ENCODE measurements at regions not wholly inside any gene's neighbourhood (a gene's known extent, or its start where the extent isn't known, plus 50 kb on each side); places are given as distances from the start of the nearest gene placed in this dataset.
A peak's percentile ranks its signal among the peaks of the same experiment; 100 is the strongest.

DNA sequence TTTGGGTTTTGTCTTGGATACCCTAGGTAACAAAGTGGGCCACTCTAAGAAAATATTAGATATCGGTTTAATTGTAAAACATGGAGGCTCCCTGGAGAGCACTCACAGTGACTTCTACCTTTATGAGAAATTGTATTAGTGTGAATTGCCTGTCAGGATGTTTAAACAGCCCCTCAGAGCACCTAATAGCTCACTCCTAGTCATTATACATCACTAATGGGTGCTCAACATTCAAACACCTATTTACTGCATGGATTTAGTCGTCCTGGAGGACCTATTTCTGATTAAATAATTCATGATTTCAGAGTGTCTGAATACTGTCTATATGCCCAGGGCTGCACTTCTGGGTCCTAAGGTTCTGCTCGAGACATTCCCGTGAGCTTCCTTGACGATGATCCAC is 430.2 kb upstream of the EEF2KMT start:
- DNase-seq (ENCODE audit: low read depth), result no peak

DNA sequence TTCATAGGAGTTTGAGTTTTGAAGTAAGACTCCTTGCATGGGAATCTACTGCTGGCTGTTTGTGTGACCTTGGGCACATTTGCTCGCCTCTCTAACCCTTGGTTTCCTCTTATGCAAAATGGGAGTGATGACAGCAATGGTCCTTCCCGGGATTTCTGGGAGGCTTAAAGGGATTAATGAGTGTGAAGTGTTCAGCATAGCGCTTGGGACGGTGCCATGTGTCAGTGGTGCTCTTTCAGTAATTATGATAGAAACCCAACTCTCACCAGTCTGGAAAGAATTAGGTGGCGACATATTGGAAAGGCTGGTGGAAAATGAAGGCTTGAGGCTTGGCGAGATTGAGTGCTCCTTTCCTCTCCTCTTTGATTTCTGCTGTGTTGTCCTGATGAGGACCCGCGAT is 429.2 kb upstream of the EEF2KMT start:
- DNase-seq (ENCODE audit: low read depth), result no peak

DNA sequence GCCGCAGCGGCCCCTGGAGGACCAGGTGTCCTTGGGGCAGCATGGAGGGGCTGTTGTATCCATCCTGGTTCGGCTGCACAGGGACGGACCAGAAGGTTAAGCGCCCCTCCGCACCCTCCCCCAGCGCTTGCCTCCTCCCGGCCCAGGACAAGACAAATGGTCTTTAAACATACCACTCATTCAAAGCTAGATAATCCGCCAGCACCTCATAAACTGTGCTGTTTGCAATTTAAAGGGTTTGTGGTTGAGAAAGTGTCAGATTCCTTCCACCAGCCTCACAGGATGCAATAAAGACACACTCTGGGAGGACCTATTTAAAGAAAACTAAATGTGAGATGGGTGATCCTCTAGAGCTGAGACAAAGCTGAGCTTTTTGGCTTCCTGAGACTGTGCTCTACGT is 426.2 kb upstream of the EEF2KMT start:
- no peak for DNase-seq (ENCODE audit: low read depth)

DNA sequence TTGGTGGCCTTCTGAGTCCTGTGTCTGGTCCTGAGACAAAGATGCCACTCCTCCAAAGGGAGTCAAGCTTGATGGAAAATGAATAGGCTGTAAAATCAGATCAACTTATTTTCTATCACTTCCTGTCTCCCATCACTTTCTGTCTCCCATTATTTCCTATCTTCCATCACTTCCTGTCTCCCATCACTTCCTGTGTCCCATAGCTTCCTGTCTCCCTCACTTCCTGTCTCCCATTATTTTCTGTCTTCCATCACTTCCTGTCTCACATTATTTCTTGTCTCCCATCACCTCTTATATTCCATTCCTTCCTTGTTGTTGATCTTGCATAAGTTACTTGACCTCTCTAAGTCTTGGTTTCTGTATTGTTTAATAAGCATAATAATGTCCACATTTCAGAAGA is 418.5 kb upstream of the EEF2KMT start:
- DNase-seq (ENCODE audit: low read depth), result no peak

DNA sequence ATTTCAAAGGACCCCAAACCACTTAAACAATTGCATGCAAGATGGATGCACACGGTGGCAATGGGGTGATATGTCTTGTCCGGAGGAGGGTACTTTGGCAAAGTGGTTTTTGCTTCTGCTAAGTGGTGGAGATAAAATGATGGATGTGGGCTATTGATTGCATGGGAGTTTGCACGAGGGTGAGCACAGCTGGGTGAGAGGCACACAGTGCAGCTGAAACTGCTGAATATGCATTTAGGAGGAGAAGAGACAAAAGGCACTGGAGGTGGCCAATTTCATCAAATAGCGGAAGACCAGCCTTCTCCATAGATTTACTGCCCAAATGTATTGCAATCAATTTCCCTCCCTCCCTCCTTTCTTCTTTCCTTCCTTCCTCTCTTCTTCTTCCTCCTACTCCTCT is 414.4 kb upstream of the EEF2KMT start:
- no peak for DNase-seq (ENCODE audit: low read depth)

DNA sequence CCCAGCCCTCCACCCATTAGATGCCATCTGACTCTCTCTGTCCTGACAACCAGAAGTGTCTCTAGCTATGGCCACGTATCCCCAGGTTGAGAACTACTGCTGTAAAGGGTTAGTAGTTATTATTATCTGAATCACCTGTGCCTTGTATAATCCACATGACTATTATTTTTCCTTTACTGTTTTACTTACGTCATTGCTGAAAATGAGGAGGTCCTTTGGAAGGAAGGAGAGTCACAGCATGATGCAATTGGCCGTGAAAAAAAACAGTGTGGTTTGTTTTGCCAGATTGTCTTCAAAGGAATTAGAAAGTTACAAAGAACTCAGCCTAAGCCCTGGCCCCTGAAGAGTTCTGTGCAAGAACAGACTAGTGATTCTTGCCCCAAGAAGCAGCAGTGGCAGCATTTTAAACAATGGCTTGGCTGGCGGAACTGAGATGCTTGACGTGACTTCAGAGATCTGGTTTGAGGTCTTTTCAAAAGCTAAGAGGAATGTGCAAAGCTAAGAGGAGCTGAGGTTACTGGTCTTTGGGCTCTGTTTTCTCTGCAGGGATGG is 413.3 kb upstream of the EEF2KMT start:
- DNase-seq (ENCODE audit: low read depth), result no peak

DNA sequence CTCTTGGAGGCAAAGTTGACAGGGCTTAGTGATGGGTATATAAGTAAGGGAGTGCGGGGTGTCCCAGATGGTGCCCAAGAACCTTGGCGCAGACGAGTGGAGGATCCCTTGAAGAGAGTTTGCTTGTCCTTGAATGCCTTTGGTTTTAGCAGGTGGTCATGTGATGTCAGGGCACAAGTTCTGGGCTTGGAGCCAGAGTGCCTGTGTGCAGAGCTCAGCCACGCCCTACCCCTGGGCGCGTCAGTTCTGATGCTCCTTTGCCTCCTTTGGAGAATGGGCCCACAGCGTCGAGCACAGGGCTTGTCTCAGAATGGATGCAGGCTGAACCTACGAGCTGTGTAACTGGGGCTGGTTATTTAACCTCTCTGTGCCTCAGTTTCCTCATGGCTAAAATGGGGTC is 412.2 kb upstream of the EEF2KMT start:
- no peak for DNase-seq (ENCODE audit: low read depth)

DNA sequence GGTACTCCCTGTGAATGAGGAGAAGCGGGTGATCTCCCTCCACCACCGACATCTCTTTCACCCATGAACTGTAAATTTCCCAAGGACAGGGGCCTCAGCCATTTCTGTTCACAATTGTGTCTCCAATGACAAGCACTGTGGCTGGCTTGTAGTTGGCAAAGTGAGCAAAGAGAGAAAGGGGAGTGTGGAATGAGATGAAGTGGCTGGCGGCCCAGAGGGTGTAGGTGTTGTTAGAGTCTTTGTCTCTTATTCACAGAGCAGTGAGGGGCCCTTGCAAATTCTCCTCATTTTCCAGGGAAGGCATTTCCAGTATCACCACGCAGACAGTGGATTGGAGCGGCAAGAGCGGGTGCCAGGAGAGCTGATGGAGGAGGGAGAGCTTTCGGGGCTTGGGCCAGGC is 411.7 kb upstream of the EEF2KMT start:
- DNase-seq (ENCODE audit: low read depth), result no peak

DNA sequence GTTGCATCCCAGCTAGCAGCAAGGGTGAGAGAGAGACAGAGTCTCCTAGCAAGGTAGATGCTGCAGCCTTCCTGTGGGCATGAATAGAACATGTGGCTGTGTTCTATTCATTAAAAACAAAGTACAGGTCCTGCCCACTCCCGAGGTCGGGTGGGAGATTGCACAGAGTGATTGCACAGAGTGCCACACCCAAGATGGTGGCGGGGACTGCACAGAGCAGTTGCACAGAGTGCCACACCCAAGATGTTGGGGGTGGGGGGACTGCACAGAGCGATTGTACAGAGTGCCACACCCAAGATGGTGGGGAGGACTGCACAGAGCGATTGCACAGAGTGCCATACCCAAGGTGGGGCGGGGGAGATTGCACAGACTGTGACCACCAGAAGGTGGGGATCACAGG is 410.8 kb upstream of the EEF2KMT start:
- no peak for DNase-seq (ENCODE audit: low read depth)

DNA sequence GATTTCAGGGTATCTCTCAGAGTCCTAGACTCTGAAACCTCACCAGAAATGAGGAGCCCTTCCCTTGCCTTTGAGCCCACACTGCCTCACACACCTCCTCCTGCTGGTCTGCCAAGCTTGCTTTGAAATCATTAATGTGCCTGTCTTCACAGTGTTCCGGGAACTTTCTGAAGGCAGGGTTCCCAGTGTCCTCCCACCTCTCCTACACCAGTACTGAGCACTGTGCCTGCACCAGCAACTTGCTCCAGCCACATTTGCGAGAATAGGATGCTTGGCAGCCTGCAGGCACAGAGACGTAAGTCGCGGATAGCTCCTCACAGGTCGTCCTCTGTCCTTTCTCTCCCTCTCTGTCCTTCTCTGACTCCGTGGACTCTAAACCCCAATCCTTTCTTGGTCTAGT is 408.4 kb upstream of the EEF2KMT start:
- DNase-seq (ENCODE audit: low read depth), result no peak

DNA sequence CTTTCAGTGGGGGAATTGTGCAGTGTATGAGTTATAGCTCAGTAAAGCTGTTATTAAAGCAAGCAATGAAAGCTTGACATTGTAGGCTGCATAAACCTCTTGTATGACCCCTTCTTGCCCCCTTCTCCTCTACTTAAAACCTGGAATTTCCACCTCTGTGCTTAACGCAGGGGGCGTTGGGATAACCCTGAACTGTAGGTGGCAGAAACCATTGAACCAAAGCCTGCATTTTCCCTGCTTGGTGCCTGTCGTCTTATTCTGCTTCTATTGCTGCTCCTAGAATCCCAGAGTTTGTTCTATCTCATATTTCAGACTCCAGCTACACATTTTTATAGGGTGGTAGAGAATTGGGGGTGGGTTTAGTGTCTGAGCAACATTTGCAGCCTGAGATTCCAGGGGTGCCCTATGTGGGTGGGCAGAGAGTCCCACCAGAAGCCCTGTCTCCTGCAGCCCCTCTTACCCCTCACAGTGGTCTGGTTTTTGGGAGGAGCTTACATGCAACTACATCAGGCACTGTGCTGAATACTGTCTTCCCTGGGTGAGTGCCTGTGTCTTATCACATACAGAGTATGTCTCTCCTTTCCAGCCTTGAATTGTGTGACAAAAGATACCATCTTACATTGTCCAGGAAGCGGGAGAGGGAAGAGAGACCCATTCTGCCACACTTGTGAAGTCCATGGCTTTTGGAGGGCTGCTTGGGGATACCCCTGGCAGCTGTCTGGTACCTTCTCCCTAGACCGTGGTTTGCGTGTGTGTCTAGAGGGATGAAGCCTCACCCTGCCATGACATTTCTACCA is 407.7 kb upstream of the EEF2KMT start:
- no peak for DNase-seq (ENCODE audit: low read depth)

DNA sequence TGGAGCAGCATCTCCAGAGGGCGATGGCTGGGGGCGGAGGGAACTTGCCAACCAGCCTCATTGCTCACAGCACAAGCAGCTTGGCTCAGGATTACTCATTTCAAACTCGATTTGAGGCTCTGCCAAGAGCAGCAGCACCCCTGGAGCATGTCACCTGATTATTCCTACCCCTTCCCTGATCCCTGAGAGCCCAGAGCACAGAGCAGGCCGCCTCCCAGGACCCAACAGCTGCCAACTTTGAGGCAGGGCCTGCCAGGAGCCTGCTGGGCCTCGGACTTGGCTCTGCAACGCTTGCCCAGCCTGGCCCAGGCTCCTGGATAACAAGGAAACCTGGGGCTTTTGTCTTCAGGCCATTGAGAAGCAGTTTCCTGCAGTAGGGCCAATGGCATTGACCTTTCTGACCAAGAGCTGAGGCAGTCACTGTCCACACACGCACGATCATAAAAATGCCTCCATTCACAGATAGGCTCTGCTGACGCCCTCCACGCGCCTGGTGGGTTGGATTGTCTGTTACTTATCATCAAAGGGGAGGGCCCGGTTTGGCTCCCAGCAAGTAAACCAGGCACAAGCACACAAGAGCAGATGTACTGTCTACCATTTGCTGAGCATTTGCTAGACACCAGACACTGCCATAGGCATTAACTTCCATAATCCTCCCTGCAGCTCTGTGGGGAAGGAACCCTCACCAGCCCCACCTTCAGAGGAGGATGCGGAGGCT is 406.6 kb upstream of the EEF2KMT start:
- DNase-seq (ENCODE audit: low read depth), result no peak

DNA sequence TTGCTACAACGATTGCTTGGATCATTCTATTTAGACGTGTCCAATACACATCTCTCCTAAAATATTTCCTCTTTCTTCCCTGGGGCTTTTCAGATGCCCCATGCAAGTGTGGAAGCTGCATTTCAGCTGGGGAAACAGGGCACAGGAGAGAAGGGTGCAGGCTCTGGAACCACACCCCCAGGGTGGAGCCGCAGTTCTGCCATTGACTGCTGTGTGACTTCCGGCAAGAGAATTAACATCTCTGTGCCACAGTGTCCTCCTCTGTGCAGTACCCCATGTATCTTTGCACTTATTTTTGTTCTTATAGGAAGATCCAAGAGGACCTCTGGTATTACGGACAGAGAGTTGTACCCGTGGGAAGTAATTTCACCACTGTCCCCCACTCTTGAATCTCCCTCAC is 405.3 kb upstream of the EEF2KMT start:
- no peak for DNase-seq (ENCODE audit: low read depth)

DNA sequence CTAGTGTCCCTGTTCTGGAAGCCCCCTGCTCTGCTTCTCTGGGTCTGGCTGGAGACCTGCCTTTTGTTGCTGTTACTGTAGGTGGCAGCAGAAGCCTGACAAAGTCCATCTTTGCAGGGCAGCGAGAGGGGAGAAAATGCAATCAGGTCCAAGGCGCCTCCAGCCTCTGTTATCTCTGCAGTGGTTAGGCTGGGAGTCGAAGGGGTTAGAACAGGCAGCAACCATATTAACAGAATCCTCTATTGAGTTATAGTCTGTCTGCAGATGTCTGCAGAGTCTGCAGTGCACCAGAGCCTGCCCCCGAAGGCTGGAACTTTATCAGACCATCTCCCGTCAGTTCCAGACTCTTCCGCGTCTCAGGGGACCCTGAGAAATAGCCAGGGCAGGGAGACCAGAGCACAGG is 404.9 kb upstream of the EEF2KMT start:
- no peak for DNase-seq (ENCODE audit: low read depth)

DNA sequence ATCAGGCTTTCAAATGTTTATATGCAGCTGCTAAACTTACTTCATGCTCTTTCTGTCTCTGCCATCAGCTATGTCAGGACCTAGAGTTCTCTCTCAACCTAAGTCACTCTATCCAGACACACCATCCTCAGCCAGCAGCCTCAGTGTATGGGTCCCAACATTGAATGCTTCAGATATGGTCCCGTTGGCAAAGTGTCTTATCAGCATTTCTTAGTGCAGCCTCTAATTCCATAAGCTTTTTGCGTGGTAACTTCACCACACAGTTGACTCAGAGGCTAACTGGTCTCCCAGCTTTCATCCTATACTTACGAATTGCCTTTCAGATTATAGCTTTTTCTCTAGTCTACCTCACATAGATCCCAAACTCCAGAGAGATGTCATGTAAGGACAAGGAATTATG is 402.9 kb upstream of the EEF2KMT start:
- DNase-seq (ENCODE audit: low read depth), result no peak

DNA sequence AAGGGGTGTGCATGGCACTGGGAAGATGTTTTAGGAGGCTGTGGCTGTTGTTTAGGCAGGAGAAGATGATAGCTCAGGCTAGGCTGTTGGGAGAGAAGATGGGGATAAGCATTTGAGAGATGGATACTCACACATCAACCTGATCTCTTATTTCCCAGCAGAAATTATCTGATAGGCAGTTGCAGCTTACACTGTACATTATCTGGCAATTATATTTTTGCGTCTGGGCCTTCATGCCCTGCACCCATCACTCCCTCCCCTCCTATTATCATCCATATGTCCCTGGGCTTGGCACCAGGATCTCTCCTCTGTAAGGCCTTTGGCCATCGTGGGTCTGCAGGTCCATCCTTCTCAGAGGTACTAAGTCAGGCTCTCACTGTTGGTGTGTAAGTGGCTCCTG is 401.0 kb upstream of the EEF2KMT start:
- DNase-seq (ENCODE audit: low read depth), result no peak

DNA sequence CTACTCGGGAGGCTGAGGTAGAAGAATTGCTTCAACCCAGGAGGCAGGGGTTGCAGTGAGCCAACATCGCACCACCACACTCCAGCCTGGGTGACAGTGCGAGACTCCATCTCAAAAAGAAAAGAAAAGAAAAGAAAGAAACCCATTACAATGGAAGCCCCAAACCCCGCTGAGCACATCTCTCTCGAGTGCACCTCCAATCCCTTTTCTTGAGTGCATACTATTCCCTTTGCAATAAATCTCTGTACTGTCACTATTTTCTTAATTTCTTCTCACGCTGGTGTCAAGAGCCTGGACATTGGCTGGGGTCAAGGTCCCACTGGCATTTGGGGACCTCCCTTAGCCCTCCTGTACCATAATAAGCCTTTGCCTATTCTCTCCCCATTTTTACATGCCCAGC is 398.4 kb upstream of the EEF2KMT start:
- no peak for DNase-seq (ENCODE audit: low read depth)

DNA sequence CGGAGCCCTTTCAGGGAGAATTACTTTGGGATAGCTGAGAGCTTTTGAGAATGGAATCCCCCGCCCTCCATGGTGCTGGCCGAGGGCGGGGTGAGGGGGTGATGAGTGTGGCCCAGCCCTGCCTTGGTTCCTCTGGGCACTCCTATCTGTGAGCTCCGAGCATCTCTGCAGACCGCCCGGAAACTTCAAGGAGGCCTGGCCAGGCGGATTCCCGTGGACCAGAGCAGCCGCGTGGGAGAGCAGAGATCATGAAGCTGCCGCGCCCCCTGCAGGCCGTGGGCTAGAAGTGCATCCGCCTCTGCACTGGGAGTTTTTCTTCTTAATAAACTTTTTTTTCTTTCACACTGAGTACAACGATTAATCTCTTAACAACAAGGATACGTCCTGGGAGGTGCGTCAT is 392.9 kb upstream of the EEF2KMT start:
- peak; percentile 23 for DNase-seq (ENCODE audit: low read depth)

DNA sequence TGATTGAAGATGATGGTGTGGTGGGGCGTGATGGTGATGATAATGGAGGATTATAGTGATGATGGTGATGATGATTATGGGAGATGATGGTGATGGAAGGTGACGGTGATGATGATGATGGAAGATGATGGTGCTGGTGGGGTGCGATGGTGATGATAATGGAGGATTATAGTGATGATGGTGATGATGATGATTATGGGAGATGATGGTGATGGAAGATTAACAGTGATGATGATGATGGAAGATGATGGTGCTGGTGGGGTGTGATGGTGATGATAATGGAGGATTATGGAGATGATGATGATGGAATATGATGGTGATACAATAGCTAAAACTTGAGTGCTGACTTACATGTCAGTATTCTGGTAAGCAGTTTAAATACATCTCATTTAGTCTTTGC is 391.0 kb upstream of the EEF2KMT start:
- no peak for DNase-seq (ENCODE audit: low read depth)

DNA sequence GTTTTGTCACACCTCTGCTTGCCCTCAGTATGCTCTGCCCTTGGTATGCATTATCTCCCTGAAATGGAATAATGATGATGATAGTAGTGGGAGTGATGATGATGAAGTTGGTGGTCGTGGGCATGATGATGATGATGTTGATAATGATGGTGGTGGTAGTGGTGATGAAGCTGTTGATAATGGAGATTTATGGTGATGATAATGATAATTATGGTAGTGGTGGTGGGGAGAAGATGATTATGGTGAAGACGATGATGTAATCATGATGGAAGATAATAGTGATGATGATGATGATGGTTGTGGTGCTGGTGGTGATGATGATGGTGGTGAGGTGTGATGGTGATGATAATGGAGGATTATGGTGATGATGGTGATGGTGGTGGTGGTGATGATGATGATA is 390.1 kb upstream of the EEF2KMT start:
- DNase-seq (ENCODE audit: low read depth), result no peak

DNA sequence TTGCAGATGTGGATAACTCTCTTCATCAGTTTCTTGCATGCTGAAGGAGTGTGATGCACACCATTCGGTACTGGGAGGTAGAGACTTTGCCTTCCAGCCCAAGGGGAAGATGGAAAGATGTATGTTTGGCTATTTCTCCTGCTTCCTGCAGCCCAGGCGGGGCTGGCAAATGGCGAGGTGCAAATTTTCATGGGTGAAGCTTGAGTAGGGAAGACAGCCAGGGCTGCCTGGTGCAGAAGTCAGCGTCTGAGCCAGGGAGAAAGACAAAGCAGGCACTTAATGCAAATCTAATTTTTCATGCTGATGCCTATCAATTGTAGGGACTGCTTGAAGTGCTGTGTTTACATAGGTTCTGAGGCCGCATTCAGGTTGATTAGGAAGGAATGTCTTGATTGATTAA is 384.7 kb upstream of the EEF2KMT start:
- DNase-seq (ENCODE audit: low read depth), result no peak

DNA sequence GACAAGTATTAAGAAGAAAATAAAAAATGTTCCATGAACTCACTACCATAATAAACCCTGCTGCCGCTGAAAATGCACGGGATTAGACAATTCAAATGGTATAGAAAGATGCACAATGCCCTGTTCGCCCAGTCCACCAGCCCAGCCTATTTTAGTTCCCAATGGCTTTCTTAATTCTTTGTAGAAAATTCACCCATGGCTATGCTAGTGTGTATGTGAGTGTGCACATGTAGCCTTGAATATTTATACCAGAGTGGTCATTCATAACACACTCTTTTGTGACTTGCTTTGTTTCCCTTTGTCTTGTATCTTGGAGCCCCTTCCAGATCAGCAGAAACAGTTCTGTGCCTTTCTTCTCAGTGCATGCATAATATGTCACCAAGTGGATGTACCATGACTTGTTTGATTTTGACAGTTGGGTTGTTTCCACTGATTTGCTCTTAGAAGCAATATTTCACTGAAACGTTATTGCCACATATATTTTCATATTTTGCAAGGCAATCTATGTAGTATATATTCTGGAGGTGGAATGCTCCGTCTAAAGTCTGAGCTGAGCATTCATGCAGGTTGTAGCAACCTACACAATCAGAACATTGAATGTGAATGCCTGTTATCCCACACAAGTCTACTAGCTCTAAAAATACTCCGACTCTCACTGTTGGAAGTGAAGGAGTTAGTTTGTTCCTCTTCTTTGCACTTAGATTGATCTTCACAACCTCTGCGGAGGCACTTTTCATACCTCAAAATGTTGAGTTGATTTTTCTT is 383.0 kb upstream of the EEF2KMT start:
- DNase-seq (ENCODE audit: low read depth), result no peak

DNA sequence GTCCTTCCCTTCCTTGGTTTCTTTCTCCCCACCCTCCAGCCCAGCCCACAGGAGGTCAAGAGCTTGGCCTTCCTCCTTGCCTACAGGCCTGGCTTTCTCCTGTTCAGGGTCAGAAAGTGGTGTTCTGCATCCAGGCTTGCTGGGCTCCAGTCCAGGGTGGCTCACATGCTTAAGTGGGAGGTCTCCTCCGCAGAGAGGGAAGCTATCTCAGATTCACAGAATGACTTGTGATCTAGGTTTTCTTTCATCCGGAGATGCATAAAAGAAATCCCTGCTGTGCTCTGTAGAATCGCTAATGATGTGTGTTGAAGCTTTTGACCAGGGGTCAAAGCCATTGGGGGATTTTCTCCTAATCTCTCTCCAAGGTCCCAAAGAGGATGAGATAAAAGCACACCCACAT is 382.3 kb upstream of the EEF2KMT start:
- no peak for DNase-seq (ENCODE audit: low read depth)

All from activated T-cell treated with anti-CD3 and anti-CD28 coated beads for 48 hours (primary cell).